ENCODE measurements at regions not wholly inside any gene's neighbourhood (a gene's known extent, or its start where the extent isn't known, plus 50 kb on each side); places are given as distances from the start of the nearest gene placed in this dataset.
"Not testable (repeated sequence)": the region's sequence is repeated elsewhere in the genome, so short reads cannot be mapped to it uniquely, and the experiment has no call there.

DNA sequence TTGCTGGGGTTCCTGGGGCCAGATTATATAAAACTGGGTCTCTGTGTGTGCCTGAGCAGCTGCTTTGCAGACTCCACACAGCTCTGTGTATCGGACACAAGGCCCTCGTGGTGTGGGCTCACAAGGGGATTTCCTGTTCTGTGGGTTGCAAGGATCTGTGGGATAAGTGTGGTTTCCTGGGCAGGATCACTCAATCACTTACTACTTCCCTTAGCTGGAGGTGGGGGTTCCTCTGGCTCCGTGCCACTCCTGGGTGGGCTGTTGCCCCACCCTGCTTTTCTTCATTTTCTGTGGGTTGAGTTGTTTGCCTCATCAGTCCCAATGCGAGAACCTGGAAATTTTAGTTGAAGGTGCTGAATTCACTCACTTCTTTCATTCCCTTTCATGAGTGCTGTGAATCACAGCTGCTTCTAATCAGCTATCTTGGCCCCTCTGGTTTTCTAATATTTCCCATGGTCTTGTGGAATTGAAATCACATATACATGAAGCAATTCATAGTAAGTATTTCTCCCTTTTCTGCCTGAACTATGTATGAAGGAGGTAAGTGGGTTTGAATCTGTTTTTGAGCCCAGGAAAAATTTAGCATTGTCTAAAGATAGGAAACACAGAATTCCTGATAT lies 196.3 kb downstream of the DCDC2C start:
- FAIRE-seq = no peak
- no peak for DNase-seq (ENCODE audit: insufficient read length, low spot score)

- FAIRE-seq = no peak
- no peak for DNase-seq (ENCODE audit: insufficient read length, low spot score)
Measured at GRCh38 chr2:3902131-3902530, 198.8 kb downstream of the DCDC2C start.

DNA sequence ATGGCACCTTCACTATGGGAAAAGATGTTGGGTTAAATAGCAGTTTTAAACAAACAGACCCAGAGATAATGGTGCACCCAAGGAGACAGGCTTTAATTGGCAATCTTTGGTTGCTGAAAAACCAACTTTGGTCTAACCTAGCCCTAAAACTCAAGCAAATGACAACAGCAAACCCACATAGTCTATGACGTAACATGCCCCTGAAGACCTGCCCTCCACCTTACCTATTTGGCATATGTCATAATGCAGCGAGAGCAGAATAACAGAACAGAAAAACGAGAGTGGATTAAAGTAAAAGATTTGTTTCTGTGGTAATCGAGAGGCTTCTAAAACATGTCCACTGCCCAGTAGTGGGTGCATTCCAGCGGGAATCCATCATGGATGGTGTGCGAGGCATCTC lies 200.7 kb downstream of the DCDC2C start:
- DNase-seq (ENCODE audit: insufficient read length, low spot score) = no peak
- no peak for FAIRE-seq

- FAIRE-seq; DNase-seq (ENCODE audit: insufficient read length, low spot score): not testable (repeated sequence)
Measured at GRCh38 chr2:3908498-3908897, 205.1 kb downstream of the DCDC2C start.

GRCh38 chr2:3911882-3912455 lies 208.6 kb downstream of the DCDC2C start:
- FAIRE-seq = no peak
- DNase-seq (ENCODE audit: insufficient read length, low spot score) = no peak

- FAIRE-seq = no peak
Measured at GRCh38 chr2:3913166-3913565, 209.8 kb downstream of the DCDC2C start.

GRCh38 chr2:3914241-3914640 lies 210.9 kb downstream of the DCDC2C start:
- FAIRE-seq (no peak), DNase-seq (ENCODE audit: insufficient read length, low spot score) (no peak)

More at GRCh38 chr2:3913166-3913565, 209.8 kb downstream of the DCDC2C start:
- no peak for DNase-seq (ENCODE audit: insufficient read length, low spot score)

DNA sequence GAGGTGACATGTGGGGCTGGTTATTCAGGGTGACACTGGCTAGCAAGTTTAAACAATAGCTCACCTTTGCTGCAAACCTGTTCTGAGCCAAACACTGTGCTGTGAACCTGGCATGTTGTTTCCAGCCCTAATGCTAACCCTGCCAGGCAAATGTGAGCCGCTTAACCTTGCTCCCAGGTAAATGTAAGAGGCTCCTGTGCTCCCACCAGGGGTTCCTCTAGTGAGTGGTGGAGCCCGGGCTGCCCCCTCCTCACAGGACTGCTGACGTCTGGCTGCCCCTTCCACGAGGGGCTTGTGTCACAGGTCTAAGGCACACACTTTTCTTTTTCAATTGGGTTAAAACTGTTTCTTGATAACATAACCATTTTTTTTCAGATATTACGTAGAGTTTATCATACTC lies 223.7 kb downstream of the DCDC2C start:
- FAIRE-seq = no peak
- DNase-seq (ENCODE audit: insufficient read length, low spot score) = no peak

DNA sequence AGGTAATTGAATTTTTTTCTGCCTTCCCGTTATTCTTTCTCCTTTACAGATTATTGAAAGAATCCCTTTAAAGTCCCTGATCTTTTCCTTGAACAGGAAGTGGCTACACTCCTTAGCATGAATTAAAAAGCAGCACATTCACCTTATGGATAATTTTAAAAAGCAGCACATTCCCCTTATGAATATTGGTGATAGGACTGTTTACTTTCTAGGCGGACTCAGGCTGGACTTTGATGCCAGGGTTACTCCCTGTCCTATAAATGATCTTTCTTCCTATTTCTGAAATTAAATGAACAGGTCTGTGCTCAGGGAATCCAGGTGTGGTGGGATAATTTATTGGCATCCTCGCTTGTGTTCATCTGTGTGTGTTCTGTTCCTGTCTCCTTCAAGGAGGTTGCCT lies 226.0 kb downstream of the DCDC2C start:
- FAIRE-seq = no peak
- DNase-seq (ENCODE audit: insufficient read length, low spot score) = no peak

DNA sequence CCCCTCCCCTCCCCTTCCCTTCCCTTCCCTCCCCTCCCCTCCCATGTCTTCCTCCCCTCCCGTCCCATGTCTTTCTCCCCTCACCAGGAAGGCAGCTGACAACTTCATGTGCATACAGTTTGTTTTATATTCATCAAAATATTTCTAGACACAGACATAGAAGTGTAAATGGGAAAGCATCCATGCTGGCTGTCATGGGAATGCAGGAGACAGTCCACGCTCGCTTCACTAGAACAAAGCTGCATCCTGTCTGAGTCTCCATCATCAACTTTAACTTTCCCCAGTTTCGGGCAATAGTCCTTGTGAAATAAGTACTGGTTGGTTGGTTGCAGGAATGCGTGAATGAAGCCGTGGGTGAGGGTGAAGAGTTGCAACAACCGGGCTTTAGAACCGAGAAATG lies 226.9 kb downstream of the DCDC2C start:
- FAIRE-seq = no peak
- DNase-seq (ENCODE audit: insufficient read length, low spot score) = no peak

DNA sequence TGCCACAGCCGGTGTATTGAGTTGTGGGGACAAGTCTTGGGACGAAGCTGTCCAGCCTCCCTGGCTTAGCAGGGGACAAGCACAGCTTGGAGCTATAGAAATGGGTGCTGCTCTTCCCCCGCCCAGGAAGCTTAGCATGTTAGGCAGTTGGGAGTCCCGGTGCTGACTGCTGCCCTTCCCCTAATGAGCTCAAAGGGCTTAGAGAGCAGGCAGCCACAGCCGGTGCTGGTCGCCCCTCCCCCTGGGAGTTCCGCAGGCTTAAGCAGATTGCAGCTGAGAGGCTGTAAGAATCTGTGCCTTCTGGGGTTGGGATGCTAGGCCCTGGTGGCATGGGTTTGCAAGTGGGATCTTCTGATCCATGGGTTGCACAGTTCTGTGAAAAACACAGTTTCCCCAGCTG lies 237.3 kb downstream of the DCDC2C start:
- DNase-seq (ENCODE audit: insufficient read length, low spot score) (no peak), FAIRE-seq (no peak)

DNA sequence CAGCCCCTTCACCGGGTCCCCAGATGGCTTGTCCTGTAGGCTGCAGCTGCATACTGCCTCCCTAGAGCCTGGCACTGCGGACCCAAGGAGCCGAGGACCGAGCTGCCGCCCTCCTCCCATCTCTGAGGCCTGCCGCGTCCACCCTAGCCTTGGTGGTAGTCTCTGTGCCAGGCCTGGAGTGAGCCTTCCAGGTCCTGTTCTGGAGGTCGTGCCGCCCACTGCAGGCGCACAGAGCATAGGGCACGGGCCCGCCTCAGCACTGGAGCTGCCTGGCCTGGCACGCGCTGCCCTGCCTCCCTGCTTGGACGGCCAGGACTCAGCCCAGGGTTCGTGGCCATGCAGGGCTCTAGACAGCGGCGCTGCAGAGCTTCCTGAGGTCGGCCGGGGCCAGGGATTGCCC lies 239.5 kb downstream of the DCDC2C start:
- DNase-seq (ENCODE audit: insufficient read length, low spot score) (no peak), FAIRE-seq (no peak)

GRCh38 chr2:3944071-3944470 lies 240.7 kb downstream of the DCDC2C start:
- no peak for FAIRE-seq
- no peak for DNase-seq (ENCODE audit: insufficient read length, low spot score)

GRCh38 chr2:3944841-3945240 lies 241.5 kb downstream of the DCDC2C start:
- DNase-seq (ENCODE audit: insufficient read length, low spot score) (no peak), FAIRE-seq (no peak)

DNA sequence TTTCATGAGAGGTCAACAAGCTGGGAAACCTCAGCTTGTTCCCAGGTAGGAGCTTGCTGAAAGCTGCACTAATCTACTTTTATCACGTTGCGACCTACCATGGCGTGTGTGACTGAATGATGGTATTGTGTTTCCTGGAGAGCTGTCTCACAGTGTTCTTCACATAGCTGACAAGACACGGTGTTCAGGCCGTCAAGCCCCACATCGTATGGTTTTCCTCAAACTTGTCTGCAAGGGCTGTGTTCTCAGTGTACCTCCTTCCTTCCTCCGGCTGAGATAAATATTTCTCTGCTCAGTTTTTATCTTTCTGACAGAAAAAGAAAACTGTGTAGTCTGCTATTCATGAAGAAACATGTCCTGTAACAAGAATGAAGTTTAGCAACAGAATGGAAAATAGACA lies 244.8 kb downstream of the DCDC2C start:
- FAIRE-seq = no peak

DNA sequence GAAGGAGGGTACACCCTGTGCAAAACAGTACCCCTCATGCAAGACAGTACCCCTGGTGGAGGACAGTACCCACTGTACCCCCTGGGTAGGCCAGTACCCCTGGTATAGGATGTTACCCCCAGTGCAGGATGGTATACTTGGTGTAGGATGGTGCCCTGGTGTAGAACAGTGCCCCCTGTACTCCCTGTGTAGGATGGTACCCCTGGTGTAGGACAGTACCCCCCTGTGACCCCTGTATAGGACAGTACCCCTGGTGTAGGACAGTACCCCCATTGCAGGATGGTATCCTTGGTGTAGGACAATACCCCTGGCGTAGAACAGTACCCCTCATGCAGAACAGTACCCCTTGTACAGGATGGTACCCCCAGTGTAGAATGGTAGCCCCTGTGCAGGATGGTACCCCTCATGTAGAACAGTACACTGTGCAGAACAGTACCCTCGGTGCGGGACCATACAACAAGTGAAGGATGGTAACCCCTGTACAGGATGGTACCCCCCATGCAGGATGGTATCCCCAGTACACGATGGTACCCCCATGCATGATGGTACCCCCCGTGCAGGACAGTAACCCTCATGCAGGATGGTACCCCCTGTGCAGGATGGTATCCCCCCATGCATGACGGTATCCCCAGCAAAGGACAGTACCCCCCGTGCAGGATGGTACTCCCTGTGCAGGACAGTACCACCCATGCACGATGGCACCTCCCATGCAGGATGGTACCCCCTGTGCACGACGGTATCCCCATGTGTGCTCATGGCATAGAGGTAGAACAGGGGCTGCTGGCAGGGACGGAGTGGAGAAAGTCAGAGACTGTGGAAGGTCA lies 248.0 kb downstream of the DCDC2C start:
- FAIRE-seq (no peak), DNase-seq (ENCODE audit: insufficient read length, low spot score) (no peak)

More for the DNA sequence above, 244.8 kb downstream of the DCDC2C start:
- DNase-seq (ENCODE audit: insufficient read length, low spot score) = no peak

DNA sequence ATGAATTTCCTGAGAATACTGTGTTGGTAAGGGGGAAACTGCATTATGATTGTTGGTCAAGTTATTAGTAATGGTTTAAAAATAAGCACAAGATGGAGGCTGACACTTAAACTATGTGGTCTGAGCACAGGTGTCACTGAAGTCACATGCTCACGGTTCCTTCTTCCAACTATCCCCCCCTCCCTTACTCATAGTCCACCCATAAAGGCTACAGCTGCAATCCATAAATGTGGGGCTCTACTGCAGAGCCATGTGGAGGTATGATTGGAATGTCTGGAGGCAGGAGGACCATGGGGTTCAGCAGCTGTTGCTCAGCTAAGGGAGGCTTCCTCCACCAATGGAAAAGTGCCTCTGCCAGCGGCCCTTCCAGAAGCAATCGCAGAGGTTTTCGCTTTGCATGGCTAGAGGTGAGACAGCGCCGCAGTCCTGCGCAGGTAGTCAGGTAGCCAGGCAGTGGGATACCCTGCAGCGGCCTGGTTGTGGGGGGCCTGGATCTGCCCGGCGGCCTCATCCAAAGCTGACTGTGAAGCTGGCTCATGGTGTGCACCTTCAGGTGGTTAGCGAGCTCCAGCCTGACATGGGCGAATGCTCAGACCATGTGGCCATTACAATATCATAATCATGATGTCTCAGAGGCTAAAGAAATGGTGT lies 249.6 kb downstream of the DCDC2C start:
- no peak for FAIRE-seq

DNA sequence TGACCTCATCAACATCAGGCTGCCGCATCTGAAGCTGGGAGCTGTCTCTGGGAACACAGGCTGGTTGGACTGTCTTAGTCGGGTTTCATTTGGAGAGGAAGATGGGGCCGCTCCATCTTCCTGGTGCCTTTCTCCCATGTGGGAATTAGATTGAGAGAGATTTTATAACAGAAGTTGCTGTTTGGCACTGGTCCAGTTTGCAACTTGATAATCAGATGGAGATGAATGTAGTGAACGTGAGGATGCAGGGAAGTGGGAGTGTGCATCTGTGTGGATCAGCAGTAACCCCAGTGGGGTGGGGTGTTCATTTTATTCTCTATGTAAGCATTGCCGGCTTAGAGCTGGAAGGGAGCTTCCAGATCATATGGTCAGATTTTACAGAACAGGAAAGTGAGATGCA lies 250.9 kb downstream of the DCDC2C start:
- FAIRE-seq = no peak
- DNase-seq (ENCODE audit: insufficient read length, low spot score) = no peak

More for the DNA sequence above, 249.6 kb downstream of the DCDC2C start:
- DNase-seq (ENCODE audit: insufficient read length, low spot score) = no peak

DNA sequence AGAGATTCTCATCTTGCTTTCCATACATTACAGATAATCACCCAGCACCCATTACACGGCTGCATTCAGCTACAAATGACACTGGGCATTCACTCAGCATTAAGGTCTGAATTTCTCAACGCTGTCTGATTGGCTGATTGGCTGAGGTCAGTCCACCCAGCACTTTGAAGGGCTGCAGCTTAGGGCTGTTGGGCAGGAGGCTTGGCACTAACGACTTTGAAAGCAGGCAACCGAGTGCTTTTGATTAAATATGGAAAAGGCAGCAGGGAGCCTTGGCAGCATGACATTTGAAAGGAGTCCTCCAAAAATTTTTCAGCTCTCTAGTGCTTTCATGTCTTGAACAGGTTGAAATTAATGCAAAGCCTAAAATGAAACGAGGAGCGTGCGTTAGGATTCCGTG lies 253.0 kb downstream of the DCDC2C start:
- DNase-seq (ENCODE audit: insufficient read length, low spot score) = no peak
- no peak for FAIRE-seq

- no peak for FAIRE-seq
Measured at GRCh38 chr2:3956892-3957291, 253.5 kb downstream of the DCDC2C start.

DNA sequence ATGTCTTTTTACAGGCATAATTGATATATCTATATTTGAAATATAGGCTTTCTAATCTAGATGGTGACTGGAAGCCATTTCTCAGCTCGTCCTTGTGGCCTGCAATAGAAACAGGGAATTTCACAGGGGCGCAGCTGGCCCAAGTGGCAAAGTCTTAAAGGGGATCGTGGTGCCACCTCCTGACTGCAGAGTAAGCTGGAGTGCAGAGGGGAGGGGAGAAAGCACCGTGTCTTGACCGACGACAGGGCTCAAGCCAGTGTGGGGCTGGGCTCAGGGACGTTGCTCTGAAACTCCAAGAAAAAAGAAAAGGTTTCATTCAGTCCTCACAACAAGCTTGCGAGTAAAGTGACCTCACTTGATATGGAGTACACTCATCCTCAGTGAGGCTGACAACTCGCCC lies 255.1 kb downstream of the DCDC2C start:
- no peak for DNase-seq (ENCODE audit: insufficient read length, low spot score)
- FAIRE-seq = no peak

More at GRCh38 chr2:3956892-3957291, 253.5 kb downstream of the DCDC2C start:
- DNase-seq (ENCODE audit: insufficient read length, low spot score) = no peak
